DOHH2 (cell line): ENCODE measurements at regions not wholly inside any gene's neighbourhood (a gene's known extent, or its start where the extent isn't known, plus 50 kb on each side); places are given as distances from the start of the nearest gene placed in this dataset.

Experiments
- H3F3A ChIP-seq: fragments of 200-600 bp; sonication (generic), shearing (Covaris generic); 2 replicates; pipeline ENCODE4 v1.6.0; 2016; ENCODE audit warnings: antibody characterized with exemption, mild to moderate bottlenecking; ENCODE audit not compliant: control insufficient read depth, insufficient read depth
- H3K27ac ChIP-seq: fragments of 200-600 bp; sonication (generic); 2 replicates; pipeline ENCODE4 v1.5.1; 2014; ENCODE audit warnings: low read depth, mild to moderate bottlenecking, low read length, moderate library complexity
- H3K27me3 ChIP-seq: fragments of 200-600 bp; sonication (generic); 2 replicates; pipeline ENCODE4 v1.6.1; 2014; ENCODE audit warnings: mild to moderate bottlenecking, low read length, mixed read lengths; ENCODE audit not compliant: control insufficient read depth
- H3K36me3 ChIP-seq: fragments of 200-600 bp; sonication (generic); 2 replicates; pipeline ENCODE4 v1.6.1; 2014; ENCODE audit warnings: mild to moderate bottlenecking, low read length, moderate library complexity, mixed read lengths; ENCODE audit not compliant: control insufficient read depth
- H3K4me1 ChIP-seq: fragments of 200-600 bp; sonication (generic); 2 replicates; pipeline ENCODE4 v1.6.1; 2014; ENCODE audit warnings: mild to moderate bottlenecking, low read length, mixed read lengths; ENCODE audit not compliant: control insufficient read depth
- H3K4me2 ChIP-seq: fragments of 200-600 bp; sonication (generic); 2 replicates; pipeline ENCODE4 v1.6.0; 2014; ENCODE audit warnings: mild to moderate bottlenecking, low read length, moderate library complexity
- H3K4me3 ChIP-seq: fragments of 200-600 bp; sonication (generic); 2 replicates; pipeline ENCODE4 v1.5.1; 2014; ENCODE audit warnings: mild to moderate bottlenecking, low read length, mixed read lengths
- H3K79me2 ChIP-seq: fragments of 200-600 bp; sonication (generic); 2 replicates; pipeline ENCODE4 v1.6.1; 2014; ENCODE audit warnings: mild to moderate bottlenecking, low read length, mixed read lengths; ENCODE audit not compliant: control insufficient read depth
- H3K9me2 ChIP-seq: fragments of 200-600 bp; sonication (generic); replicated peaks from 2 replicates; pipeline ENCODE4 v1.6.1; 2014; ENCODE audit warnings: mild to moderate bottlenecking, low read length, mixed read lengths; ENCODE audit not compliant: control insufficient read depth
- H3K9me3 ChIP-seq: fragments of 200-600 bp; sonication (generic); 2 replicates; pipeline ENCODE4 v1.6.1; 2014; ENCODE audit warnings: antibody characterized with exemption, low read length, mixed read lengths; ENCODE audit not compliant: control insufficient read depth, insufficient read depth
- H4K20me1 ChIP-seq: fragments of 200-600 bp; sonication (generic); 2 replicates; pipeline ENCODE4 v1.6.0; 2014; ENCODE audit warnings: low read depth, mild to moderate bottlenecking, antibody characterized with exemption, low read length, moderate library complexity; ENCODE audit not compliant: control insufficient read depth, insufficient read depth
- EZH2phosphoT487 ChIP-seq: fragments of 200-600 bp; sonication (generic); IDR thresholded peaks from 2 replicates; pipeline ENCODE4 v1.6.1; 2017; ENCODE audit warnings: borderline replicate concordance, mild to moderate bottlenecking, antibody characterized with exemption, low read length, moderate library complexity, mixed read lengths
- TF ChIP-seq, protein P1 (sequence below): fragments of 200-600 bp; sonication (generic); IDR thresholded peaks from one replicate; pipeline ENCODE4 v1.5.1; 2014; ENCODE audit warnings: antibody characterized with exemption, mild to moderate bottlenecking, low read depth, low read length; ENCODE audit not compliant: poor library complexity, severe bottlenecking

DNA sequence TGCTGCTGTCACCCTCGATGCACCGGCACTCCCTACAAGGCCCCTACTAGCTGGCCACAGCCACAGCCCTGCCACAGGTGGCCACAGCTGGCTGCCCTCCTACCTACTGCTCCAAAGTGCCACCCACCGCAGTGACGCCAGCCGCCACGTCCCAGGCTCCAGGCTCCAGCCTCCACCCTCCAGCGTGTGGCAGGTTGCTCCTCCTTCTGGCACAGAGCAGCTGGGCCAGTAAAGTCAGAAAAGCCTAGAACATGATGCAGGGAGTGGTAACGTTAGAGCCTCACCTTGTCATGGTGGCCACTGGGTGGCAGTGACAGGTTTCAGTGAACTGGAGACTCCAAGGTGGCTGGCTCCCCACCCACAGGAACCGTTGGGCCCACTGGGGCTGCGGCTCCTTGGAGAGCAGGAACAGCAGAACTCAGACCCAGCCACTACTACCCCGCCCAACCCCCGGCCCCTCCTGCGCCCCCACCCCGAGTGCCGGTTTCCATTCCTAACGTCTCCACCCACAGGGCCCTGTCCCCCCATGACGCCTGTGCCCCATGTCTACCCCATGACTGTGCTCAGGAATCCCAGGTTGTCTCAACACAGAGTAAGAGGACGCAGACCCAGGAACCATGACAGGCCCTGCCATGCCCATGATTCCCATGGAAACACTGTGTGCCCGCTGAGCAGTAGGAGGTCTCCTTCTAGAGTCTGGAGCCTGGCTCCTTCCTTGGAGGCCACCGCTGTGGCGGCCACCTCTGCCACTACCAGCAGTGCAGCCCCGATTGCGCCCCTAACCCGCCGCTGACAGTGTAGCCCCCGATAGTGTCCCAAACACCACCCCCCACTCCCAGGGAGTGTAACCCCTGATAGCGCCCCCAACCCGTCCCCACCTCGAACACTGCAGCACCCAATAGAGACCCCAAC, 52.3 kb upstream of the ZNF33B start:
- Histone ChIP-seq H3K4me3 (no peak overlapping the region), H3K36me3 (no peaks in the 10 kb centered on the region), H4K20me1 (no peaks in the 10 kb centered on the region), H3K9me3 (no peaks in the 10 kb centered on the region; the same call in 1 of the 2 replicates), H3F3A (no peaks in the 10 kb centered on the region), H3K27me3 (no peaks in the 10 kb centered on the region), H3K9me2 (no peaks in the 10 kb centered on the region), H3K27ac (no peak overlapping the region), H3K79me2 (no peaks in the 10 kb centered on the region), H3K4me1 (no peaks in the 10 kb centered on the region), H3K4me2 (no peak overlapping the region)
- no peak for TF ChIP-seq EZH2phosphoT487
- TF ChIP-seq, protein P1, sequence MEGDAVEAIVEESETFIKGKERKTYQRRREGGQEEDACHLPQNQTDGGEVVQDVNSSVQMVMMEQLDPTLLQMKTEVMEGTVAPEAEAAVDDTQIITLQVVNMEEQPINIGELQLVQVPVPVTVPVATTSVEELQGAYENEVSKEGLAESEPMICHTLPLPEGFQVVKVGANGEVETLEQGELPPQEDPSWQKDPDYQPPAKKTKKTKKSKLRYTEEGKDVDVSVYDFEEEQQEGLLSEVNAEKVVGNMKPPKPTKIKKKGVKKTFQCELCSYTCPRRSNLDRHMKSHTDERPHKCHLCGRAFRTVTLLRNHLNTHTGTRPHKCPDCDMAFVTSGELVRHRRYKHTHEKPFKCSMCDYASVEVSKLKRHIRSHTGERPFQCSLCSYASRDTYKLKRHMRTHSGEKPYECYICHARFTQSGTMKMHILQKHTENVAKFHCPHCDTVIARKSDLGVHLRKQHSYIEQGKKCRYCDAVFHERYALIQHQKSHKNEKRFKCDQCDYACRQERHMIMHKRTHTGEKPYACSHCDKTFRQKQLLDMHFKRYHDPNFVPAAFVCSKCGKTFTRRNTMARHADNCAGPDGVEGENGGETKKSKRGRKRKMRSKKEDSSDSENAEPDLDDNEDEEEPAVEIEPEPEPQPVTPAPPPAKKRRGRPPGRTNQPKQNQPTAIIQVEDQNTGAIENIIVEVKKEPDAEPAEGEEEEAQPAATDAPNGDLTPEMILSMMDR, result peak; percentile 20

DNA sequence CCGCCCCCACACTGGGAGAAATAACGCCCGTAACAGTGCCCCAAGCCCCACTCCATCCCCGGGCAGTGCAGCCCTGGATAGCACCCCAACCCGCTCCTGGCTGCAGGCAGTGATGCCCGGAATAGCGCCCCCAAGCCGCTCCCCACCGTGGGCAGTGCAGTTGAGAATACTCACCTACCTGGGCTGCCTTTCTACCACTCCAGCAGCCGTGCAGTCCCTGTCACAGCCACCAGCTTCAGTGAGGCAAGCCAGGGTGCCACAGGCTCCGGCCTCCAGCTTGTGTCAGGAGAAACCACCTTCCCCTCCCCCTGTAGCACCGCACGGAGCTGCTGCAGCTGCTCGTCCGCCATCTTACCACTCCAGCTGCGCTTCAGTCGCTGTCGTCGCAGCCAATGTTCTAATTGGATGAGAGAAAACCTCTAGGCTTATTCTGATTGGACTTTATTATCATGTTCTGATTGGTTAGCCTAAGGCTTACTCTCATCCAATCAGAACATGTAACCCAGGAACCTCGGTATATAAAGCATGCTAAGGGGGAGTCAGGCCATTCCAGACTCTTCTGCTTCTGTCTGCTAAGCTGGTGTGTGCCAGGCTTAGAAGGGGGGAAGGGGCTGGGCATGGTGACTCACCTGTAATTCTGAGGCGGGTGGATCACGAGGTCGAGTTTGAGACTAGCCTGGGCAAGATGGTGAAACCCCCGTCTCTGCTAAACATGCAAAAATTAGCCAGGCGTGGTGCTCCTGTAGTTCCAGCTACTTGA, 53.2 kb upstream of the ZNF33B start:
- no peaks in the 10 kb centered on the region for H3F3A ChIP-seq
- H3K36me3 ChIP-seq, result no peaks in the 10 kb centered on the region
- H3K27ac ChIP-seq, result no peak overlapping the region
- no peaks in the 10 kb centered on the region for H3K4me1 ChIP-seq
- H3K4me3 ChIP-seq, result no peak overlapping the region
- no peaks in the 10 kb centered on the region for H3K27me3 ChIP-seq
- H3K9me2 ChIP-seq, result no peaks in the 10 kb centered on the region
- TF ChIP-seq, protein P1, result no peak
- no peak for TF ChIP-seq EZH2phosphoT487
- no peaks in the 10 kb centered on the region for H3K79me2 ChIP-seq
- H3K9me3 ChIP-seq, result no peaks in the 10 kb centered on the region; the same call in 1 of the 2 replicates
- no peaks in the 10 kb centered on the region for H4K20me1 ChIP-seq
- no peak overlapping the region for H3K4me2 ChIP-seq

DNA sequence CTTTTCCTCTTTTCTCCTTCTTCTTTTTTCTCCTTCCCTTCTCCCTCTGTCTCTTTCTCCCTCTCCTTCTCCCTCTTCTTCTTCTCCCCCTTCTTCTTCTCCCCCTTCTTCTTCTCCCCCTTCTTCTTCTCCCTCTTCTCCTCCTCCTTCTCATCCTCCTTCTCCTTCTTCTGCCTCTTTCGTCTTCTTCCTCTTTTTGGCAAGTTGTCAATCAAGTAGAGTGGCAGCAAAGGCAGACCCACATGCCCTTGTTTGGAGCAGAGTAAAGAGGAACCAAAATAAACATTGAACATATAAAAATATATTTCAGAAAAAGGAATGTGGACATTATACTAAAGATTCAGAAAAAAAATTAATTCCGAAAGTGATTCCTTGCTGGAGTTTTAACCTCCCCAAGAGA, 59.6 kb upstream of the ZNF33B start:
- Histone ChIP-seq H3K27ac (no peak overlapping the region), H4K20me1 (no peaks in the 10 kb centered on the region), H3K4me3 (no peak overlapping the region), H3K4me1 (no peaks in the 10 kb centered on the region), H3K36me3 (no peaks in the 10 kb centered on the region), H3K79me2 (no peaks in the 10 kb centered on the region), H3K9me3 (no peaks in the 10 kb centered on the region), H3K9me2 (no peaks in the 10 kb centered on the region), H3K27me3 (no peaks in the 10 kb centered on the region), H3F3A (no peaks in the 10 kb centered on the region), H3K4me2 (no peak overlapping the region)
- TF ChIP-seq, protein P1, result no peak
- TF ChIP-seq EZH2phosphoT487, result no peak
